Endothelial cell of umbilical vein (primary cell): ENCODE measurements at regions not wholly inside any gene's neighbourhood (a gene's known extent, or its start where the extent isn't known, plus 50 kb on each side); places are given as distances from the start of the nearest gene placed in this dataset.

Experiments
- EZH2 ChIP-seq: IDR thresholded peaks from 2 replicates; pipeline ENCODE4 v1.6.1; 2012; ENCODE audit warnings: borderline replicate concordance, low read depth, mild to moderate bottlenecking, moderate library complexity, low read length, inconsistent platforms; ENCODE audit not compliant: severe bottlenecking
- FOS ChIP-seq: IDR thresholded peaks from 2 replicates; pipeline ENCODE4 v1.6.1; 2011; ENCODE audit warnings: mild to moderate bottlenecking, low read length, moderate library complexity, borderline replicate concordance; ENCODE audit not compliant: insufficient read depth
- GATA2 ChIP-seq: IDR thresholded peaks from 2 replicates; pipeline ENCODE4 v1.7.0; 2011; ENCODE audit warnings: low read depth, mild to moderate bottlenecking, moderate library complexity, mixed read lengths, low read length; ENCODE audit not compliant: insufficient read length, insufficient read depth
- JUN ChIP-seq: IDR thresholded peaks from 2 replicates; pipeline ENCODE4 v1.6.1; 2011; ENCODE audit warnings: borderline replicate concordance, low read depth; ENCODE audit not compliant: insufficient read length, insufficient read depth
- MYC ChIP-seq: IDR thresholded peaks from one replicate; pipeline ENCODE4 v1.6.1; 2011; ENCODE audit warnings: mild to moderate bottlenecking, low read depth, low read length
- POLR2A ChIP-seq: IDR thresholded peaks from 2 replicates; pipeline ENCODE4 v1.6.1; 2012; ENCODE audit warnings: low read depth, mild to moderate bottlenecking, control low read depth, low read length
- POLR2AphosphoS5 ChIP-seq: IDR thresholded peaks from 2 replicates; pipeline ENCODE4 v1.6.1; 2012; ENCODE audit warnings: low read depth, mild to moderate bottlenecking, control low read depth, low read length, moderate library complexity; ENCODE audit not compliant: insufficient read depth
- TF ChIP-seq, protein P1 (sequence below), 2 donors: IDR thresholded peaks; 1 replicate in 1 of 2; 2 replicates in 1 of 2; pipeline ENCODE4 v1.5.1; 2011; ENCODE audit warnings: low read length in 2 of 2, mild to moderate bottlenecking in 2 of 2, moderate library complexity in 2 of 2, control low read depth in 1 of 2, inconsistent platforms in 1 of 2, low read depth in 1 of 2; ENCODE audit not compliant: insufficient read depth in 1 of 2; ENCODE audit errors: extremely low read depth in 1 of 2
- TF ChIP-seq, protein P2 (sequence below): IDR thresholded peaks from 2 replicates; pipeline ENCODE4 v1.6.1; 2011; ENCODE audit not compliant: insufficient read depth, insufficient read length

DNA sequence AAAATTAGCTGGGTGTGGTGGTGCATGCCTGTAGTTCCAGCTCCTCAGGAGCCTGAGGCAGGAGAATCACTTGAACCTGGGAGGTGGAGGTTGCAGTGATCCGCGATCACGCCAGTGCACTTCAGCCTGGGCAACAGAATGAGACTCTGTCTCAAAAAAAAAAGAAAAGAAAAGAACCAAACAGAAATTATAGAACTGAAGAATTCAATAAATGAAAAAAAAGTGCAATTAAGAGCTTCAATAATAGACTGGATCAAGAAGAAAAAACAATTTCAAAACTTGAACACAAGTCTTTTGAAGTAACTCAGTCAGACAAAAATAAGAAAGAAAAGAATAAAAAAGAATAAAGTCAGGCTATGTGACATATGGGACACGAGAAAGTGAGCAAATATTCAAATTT lies 175.8 kb upstream of the ZSWIM2 start:
- TF ChIP-seq, protein P1, sequence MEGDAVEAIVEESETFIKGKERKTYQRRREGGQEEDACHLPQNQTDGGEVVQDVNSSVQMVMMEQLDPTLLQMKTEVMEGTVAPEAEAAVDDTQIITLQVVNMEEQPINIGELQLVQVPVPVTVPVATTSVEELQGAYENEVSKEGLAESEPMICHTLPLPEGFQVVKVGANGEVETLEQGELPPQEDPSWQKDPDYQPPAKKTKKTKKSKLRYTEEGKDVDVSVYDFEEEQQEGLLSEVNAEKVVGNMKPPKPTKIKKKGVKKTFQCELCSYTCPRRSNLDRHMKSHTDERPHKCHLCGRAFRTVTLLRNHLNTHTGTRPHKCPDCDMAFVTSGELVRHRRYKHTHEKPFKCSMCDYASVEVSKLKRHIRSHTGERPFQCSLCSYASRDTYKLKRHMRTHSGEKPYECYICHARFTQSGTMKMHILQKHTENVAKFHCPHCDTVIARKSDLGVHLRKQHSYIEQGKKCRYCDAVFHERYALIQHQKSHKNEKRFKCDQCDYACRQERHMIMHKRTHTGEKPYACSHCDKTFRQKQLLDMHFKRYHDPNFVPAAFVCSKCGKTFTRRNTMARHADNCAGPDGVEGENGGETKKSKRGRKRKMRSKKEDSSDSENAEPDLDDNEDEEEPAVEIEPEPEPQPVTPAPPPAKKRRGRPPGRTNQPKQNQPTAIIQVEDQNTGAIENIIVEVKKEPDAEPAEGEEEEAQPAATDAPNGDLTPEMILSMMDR (IDR thresholded peaks at IDR 0.05; ENCODE audit: extremely low read depth in 1 of 2, insufficient read depth in 1 of 2, low read depth in 1 of 2, low read length in 2 of 2): no peak
- TF ChIP-seq JUN (no peak), EZH2 (no peak), POLR2A (no peak), POLR2AphosphoS5 (no peak), GATA2 (no peak), FOS (no peak), MYC (no peak)
- TF ChIP-seq, protein P2, sequence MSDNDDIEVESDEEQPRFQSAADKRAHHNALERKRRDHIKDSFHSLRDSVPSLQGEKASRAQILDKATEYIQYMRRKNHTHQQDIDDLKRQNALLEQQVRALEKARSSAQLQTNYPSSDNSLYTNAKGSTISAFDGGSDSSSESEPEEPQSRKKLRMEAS: no peak
